HepG2 (cell line): ENCODE measurements at regions not wholly inside any gene's neighbourhood (a gene's known extent, or its start where the extent isn't known, plus 50 kb on each side); places are given as distances from the start of the nearest gene placed in this dataset.
A peak's percentile ranks its signal among the peaks of the same experiment; 100 is the strongest.

Experiments used
- AHR ChIP-seq: IDR thresholded peaks from 2 replicates; pipeline ENCODE4 v1.6.1; 2018; ENCODE audit warnings: missing genetic modification reagents, missing compliant biosample characterization
- ATF6 ChIP-seq: sonication (generic); formaldehyde crosslinking; conservative IDR thresholded peaks from 2 replicates; pipeline ENCODE4 v1.4.0; 2020; ENCODE audit warnings: missing genetic modification reagents
- BRCA1 ChIP-seq: sonication (generic); formaldehyde crosslinking; IDR thresholded peaks from 2 replicates; pipeline ENCODE4 v1.4.0; 2020; ENCODE audit warnings: missing genetic modification reagents
- E2F5 ChIP-seq: sonication (generic); formaldehyde crosslinking; conservative IDR thresholded peaks from 2 replicates; pipeline ENCODE4 v1.4.0; 2020; ENCODE audit warnings: missing genetic modification reagents
- FOXO1 ChIP-seq: sonication (generic); formaldehyde crosslinking; IDR thresholded peaks from 2 replicates; pipeline ENCODE4 v1.4.0; 2020; ENCODE audit warnings: missing genetic modification reagents
- KLF9 ChIP-seq: IDR thresholded peaks from 2 replicates; pipeline ENCODE4 v1.6.1; 2016; ENCODE audit warnings: low read depth
- MXD1 ChIP-seq: sonication (generic); formaldehyde crosslinking; IDR thresholded peaks from 2 replicates; pipeline ENCODE4 v1.4.0; 2020; ENCODE audit warnings: mild to moderate bottlenecking, missing genetic modification reagents
- MYC ChIP-seq: sonication (generic); formaldehyde crosslinking; IDR thresholded peaks from 2 replicates; pipeline ENCODE4 v1.9.0; 2021; ENCODE audit warnings: missing genetic modification reagents, borderline replicate concordance
- NFKB2 ChIP-seq: sonication (generic); formaldehyde crosslinking; IDR thresholded peaks from 2 replicates; pipeline ENCODE4 v1.4.0; 2020; ENCODE audit warnings: missing genetic modification reagents, borderline replicate concordance
- NR2F6 ChIP-seq, 2 experiments: IDR thresholded peaks; 2 replicates each; pipeline ENCODE4 v1.6.1; 2016; ENCODE audit warnings: antibody characterized with exemption in 1 of 2, mild to moderate bottlenecking in 1 of 2
- NR3C1 ChIP-seq: sonication (generic); formaldehyde crosslinking; IDR thresholded peaks from 2 replicates; pipeline ENCODE4 v1.4.0; 2020; ENCODE audit warnings: missing genetic modification reagents
- TARDBP ChIP-seq: sonication (generic); formaldehyde crosslinking; IDR thresholded peaks from 2 replicates; pipeline ENCODE4 v1.8.0; 2022; ENCODE audit warnings: mild to moderate bottlenecking, missing genetic modification reagents
- TEAD3 ChIP-seq: optimal IDR thresholded peaks from 2 replicates; pipeline ENCODE3; 2016; ENCODE audit warnings: borderline replicate concordance
- ZBTB7B ChIP-seq: sonication (generic); formaldehyde crosslinking; IDR thresholded peaks from 2 replicates; pipeline ENCODE4 v1.4.0; 2020; ENCODE audit warnings: missing genetic modification reagents
- ZBTB8A ChIP-seq: sonication (generic); formaldehyde crosslinking; IDR thresholded peaks from 2 replicates; pipeline ENCODE4 v1.4.0; 2020; ENCODE audit warnings: mild to moderate bottlenecking, low read depth, missing genetic modification reagents, borderline replicate concordance
- ZFP36 ChIP-seq: fragments of 150-350 bp; IDR thresholded peaks from 2 replicates; pipeline ENCODE4 v1.6.1; 2018; ENCODE audit warnings: borderline replicate concordance, low read length, low read depth; ENCODE audit not compliant: partially characterized antibody
- ZNF142 ChIP-seq: sonication (generic); formaldehyde crosslinking; IDR thresholded peaks from 2 replicates; pipeline ENCODE4 v1.4.0; 2020; ENCODE audit warnings: missing genetic modification reagents
- ZNF224 ChIP-seq: sonication (generic); formaldehyde crosslinking; IDR thresholded peaks from 2 replicates; pipeline ENCODE4 v1.5.0; 2020; ENCODE audit warnings: mild to moderate bottlenecking, missing genetic modification reagents
- ZNF567 ChIP-seq: sonication (generic); formaldehyde crosslinking; IDR thresholded peaks from 2 replicates; pipeline ENCODE4 v1.8.1; 2023; ENCODE audit warnings: mild to moderate bottlenecking, missing genetic modification reagents, borderline replicate concordance
- ZNF652 ChIP-seq: IDR thresholded peaks from 2 replicates; pipeline ENCODE4 v1.6.1; 2016; ENCODE audit warnings: low read depth, borderline replicate concordance
- ZSCAN25 ChIP-seq: sonication (generic); formaldehyde crosslinking; IDR thresholded peaks from 2 replicates; pipeline ENCODE4 v1.8.0; 2022; ENCODE audit warnings: mild to moderate bottlenecking, missing genetic modification reagents

- TF ChIP-seq ZNF142 (CRISPR knock-in tag) (no peak), ZFP36 (no peak), ZNF567 (CRISPR knock-in tag) (no peak), KLF9 (CRISPR knock-in tag) (no peak), ZBTB8A (no peak), NFKB2 (no peak), ZBTB7B (CRISPR knock-in tag) (peak; percentile 36; the same call in 1 of the 2 replicates), ZNF224 (CRISPR knock-in tag) (no peak), TARDBP (CRISPR knock-in tag) (peak; percentile 49; the same call in 1 of the 2 replicates), ATF6 (CRISPR knock-in tag) (no peak), TEAD3 (CRISPR knock-in tag) (peak; percentile 15), MYC (CRISPR knock-in tag) (no peak), E2F5 (CRISPR knock-in tag) (no peak), ZSCAN25 (no peak), NR2F6 (IDR thresholded peaks at IDR 0.05) (peak; percentile 27; the same call in 1 of the 2 replicates), NR2F6 (CRISPR knock-in tag; IDR thresholded peaks at IDR 0.05) (peak; percentile 51; the same call in 1 of the 2 replicates), BRCA1 (CRISPR knock-in tag) (no peak), FOXO1 (peak; percentile 11; the same call in 1 of the 2 replicates), NR3C1 (no peak), MXD1 (CRISPR knock-in tag) (no peak), AHR (no peak), ZNF652 (peak; percentile 50; the same call in 1 of the 2 replicates)
These were observed 86.4 kb downstream of the FOXL1 start (continued) for GRCh38 chr16:86664522-86665318.
